ENCODE measurements at regions not wholly inside any gene's neighbourhood (a gene's known extent, or its start where the extent isn't known, plus 50 kb on each side); places are given as distances from the start of the nearest gene placed in this dataset.

GRCh38 chr5:159536646-159537045 is 206.4 kb upstream of the IL12B start:
- TF ChIP-seq TAF1 (IDR thresholded peaks at IDR 0.05; ENCODE audit: borderline replicate concordance, insufficient read depth, low read length) (no peak), POLR2AphosphoS5 (IDR thresholded peaks at IDR 0.05; ENCODE audit: low read depth, low read length) (no peak), SIN3A (IDR thresholded peaks at IDR 0.05; ENCODE audit: borderline replicate concordance, insufficient read depth, low read length) (no peak), REST (IDR thresholded peaks at IDR 0.05; ENCODE audit: insufficient read depth in 1 of 2, low read depth in 2 of 2, low read length in 2 of 2) (no peak), FOXP2 (optimal IDR thresholded peaks at IDR 0.05; ENCODE audit: borderline replicate concordance, extremely low read depth, extremely low read length, insufficient read depth) (no peak)

GRCh38 chr5:159539678-159540077 is 209.4 kb upstream of the IL12B start:
- TF ChIP-seq SIN3A (IDR thresholded peaks at IDR 0.05; ENCODE audit: borderline replicate concordance, insufficient read depth, low read length): no peak
- TF ChIP-seq POLR2AphosphoS5 (IDR thresholded peaks at IDR 0.05; ENCODE audit: low read depth, low read length): no peak
- no peak for TF ChIP-seq TAF1 (IDR thresholded peaks at IDR 0.05; ENCODE audit: borderline replicate concordance, insufficient read depth, low read length)
- TF ChIP-seq FOXP2 (optimal IDR thresholded peaks at IDR 0.05; ENCODE audit: borderline replicate concordance, extremely low read depth, extremely low read length, insufficient read depth): no peak
- no peak for TF ChIP-seq REST (IDR thresholded peaks at IDR 0.05; ENCODE audit: insufficient read depth in 1 of 2, low read depth in 2 of 2, low read length in 2 of 2)

- TF ChIP-seq FOXP2 (optimal IDR thresholded peaks at IDR 0.05; ENCODE audit: borderline replicate concordance, extremely low read depth, extremely low read length, insufficient read depth) (no peak), SIN3A (IDR thresholded peaks at IDR 0.05; ENCODE audit: borderline replicate concordance, insufficient read depth, low read length) (no peak), REST (IDR thresholded peaks at IDR 0.05; ENCODE audit: insufficient read depth in 1 of 2, low read depth in 2 of 2, low read length in 2 of 2) (no peak), TAF1 (IDR thresholded peaks at IDR 0.05; ENCODE audit: borderline replicate concordance, insufficient read depth, low read length) (no peak), POLR2AphosphoS5 (IDR thresholded peaks at IDR 0.05; ENCODE audit: low read depth, low read length) (no peak)
Observed at GRCh38 chr5:159543326-159543725, 213.0 kb upstream of the IL12B start.

- TF ChIP-seq REST (IDR thresholded peaks at IDR 0.05; ENCODE audit: insufficient read depth in 1 of 2, low read depth in 2 of 2, low read length in 2 of 2) (peak in 1 of 2 experiments; percentile 56; a peak in 1 of 4 replicates), POLR2AphosphoS5 (IDR thresholded peaks at IDR 0.05; ENCODE audit: low read depth, low read length) (no peak)
Observed at GRCh38 chr5:159545156-159545555, 214.9 kb upstream of the IL12B start.

- TF ChIP-seq TAF1 (IDR thresholded peaks at IDR 0.05; ENCODE audit: borderline replicate concordance, insufficient read depth, low read length) (no peak), FOXP2 (optimal IDR thresholded peaks at IDR 0.05; ENCODE audit: borderline replicate concordance, extremely low read depth, extremely low read length, insufficient read depth) (no peak), POLR2AphosphoS5 (IDR thresholded peaks at IDR 0.05; ENCODE audit: low read depth, low read length) (no peak), SIN3A (IDR thresholded peaks at IDR 0.05; ENCODE audit: borderline replicate concordance, insufficient read depth, low read length) (no peak), REST (IDR thresholded peaks at IDR 0.05; ENCODE audit: insufficient read depth in 1 of 2, low read depth in 2 of 2, low read length in 2 of 2) (no peak)
Observed at GRCh38 chr5:159547466-159548195, 217.3 kb upstream of the IL12B start.
